RWPE2 (cell line): ENCODE measurements at regions not wholly inside any gene's neighbourhood (a gene's known extent, or its start where the extent isn't known, plus 50 kb on each side); places are given as distances from the start of the nearest gene placed in this dataset.
"Not testable (repeated sequence)": the region's sequence is repeated elsewhere in the genome, so short reads cannot be mapped to it uniquely, and the experiment has no call there.

ENCODE experiments used
- ATAC-seq: fragments of 200-7000 bp; cut with Tn5 transposase; 3 replicates; pipeline ENCODE4 v1.9.1; 2021; ENCODE audit warnings: low read depth
- DNase-seq: peaks from one replicate; pipeline ENCODE4 v3.0.0-alpha.2; 2020; ENCODE audit warnings: low spot score
- H3K27ac ChIP-seq: fragments of 450-650 bp; 2 replicates; pipeline ENCODE4 v1.5.1; 2017; ENCODE audit warnings: mild to moderate bottlenecking; ENCODE audit not compliant: poor library complexity, severe bottlenecking
- H3K27me3 ChIP-seq: fragments of 250-450 bp; sonication (Bioruptor Pico); 2 replicates; pipeline ENCODE4 v1.5.1; 2021; ENCODE audit warnings: mild to moderate bottlenecking, moderate library complexity; ENCODE audit not compliant: insufficient read depth, poor library complexity, severe bottlenecking
- H3K36me3 ChIP-seq: fragments of 250-450 bp; sonication (Bioruptor Pico); 2 replicates; pipeline ENCODE4 v1.5.1; 2020; ENCODE audit warnings: low read depth, mild to moderate bottlenecking, moderate library complexity
- H3K4me1 ChIP-seq: fragments of 250-450 bp; sonication (Bioruptor Pico); 2 replicates; pipeline ENCODE4 v1.5.1; 2021; ENCODE audit warnings: mild to moderate bottlenecking, moderate library complexity; ENCODE audit not compliant: insufficient read depth, poor library complexity, severe bottlenecking
- H3K4me3 ChIP-seq: fragments of 250-450 bp; sonication (Bioruptor Pico); 2 replicates; pipeline ENCODE4 v1.5.1; 2021; ENCODE audit warnings: mild to moderate bottlenecking, moderate library complexity; ENCODE audit not compliant: severe bottlenecking
- H3K9me3 ChIP-seq: fragments of 250-450 bp; sonication (Bioruptor Pico); 2 replicates; pipeline ENCODE4 v1.5.1; 2021; ENCODE audit warnings: mild to moderate bottlenecking, moderate library complexity; ENCODE audit not compliant: severe bottlenecking
- TF ChIP-seq, protein P1 (sequence below): fragments of 450-650 bp; IDR thresholded peaks from one replicate; pipeline ENCODE4 v1.5.1; 2017; ENCODE audit warnings: mild to moderate bottlenecking, moderate library complexity; ENCODE audit not compliant: poor library complexity, severe bottlenecking

DNA sequence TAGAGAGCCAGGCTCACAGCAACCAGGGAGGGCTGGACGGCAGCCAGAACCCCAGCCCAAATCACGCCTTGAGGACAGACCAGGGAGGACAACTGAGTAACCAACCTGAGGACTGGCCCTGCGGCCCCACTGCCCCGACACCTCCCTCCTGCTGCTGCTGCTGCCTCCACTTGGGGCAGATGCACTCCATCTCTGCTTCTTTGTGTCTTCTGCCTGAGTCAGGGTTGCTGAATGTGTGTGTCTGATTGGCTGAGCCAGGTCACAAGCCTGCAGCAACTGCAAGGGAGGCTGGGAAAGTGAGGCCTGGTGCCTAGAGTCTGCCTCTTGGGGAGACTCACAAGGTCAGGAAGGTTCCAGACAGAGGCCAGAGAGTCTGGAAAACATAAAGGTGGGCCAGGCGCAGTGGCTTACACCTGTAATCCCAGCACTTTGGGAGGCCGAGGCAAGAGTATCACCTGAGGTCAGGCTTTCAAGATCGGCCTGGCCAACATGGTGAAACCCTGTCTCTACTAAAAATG is 83.4 kb downstream of the ZFP36L2 start:
- TF ChIP-seq, protein P1, sequence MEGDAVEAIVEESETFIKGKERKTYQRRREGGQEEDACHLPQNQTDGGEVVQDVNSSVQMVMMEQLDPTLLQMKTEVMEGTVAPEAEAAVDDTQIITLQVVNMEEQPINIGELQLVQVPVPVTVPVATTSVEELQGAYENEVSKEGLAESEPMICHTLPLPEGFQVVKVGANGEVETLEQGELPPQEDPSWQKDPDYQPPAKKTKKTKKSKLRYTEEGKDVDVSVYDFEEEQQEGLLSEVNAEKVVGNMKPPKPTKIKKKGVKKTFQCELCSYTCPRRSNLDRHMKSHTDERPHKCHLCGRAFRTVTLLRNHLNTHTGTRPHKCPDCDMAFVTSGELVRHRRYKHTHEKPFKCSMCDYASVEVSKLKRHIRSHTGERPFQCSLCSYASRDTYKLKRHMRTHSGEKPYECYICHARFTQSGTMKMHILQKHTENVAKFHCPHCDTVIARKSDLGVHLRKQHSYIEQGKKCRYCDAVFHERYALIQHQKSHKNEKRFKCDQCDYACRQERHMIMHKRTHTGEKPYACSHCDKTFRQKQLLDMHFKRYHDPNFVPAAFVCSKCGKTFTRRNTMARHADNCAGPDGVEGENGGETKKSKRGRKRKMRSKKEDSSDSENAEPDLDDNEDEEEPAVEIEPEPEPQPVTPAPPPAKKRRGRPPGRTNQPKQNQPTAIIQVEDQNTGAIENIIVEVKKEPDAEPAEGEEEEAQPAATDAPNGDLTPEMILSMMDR = no peak
- Histone ChIP-seq H3K36me3 (no peaks in the 10 kb centered on the region), H3K4me1 (peaks cover 7% of the 10 kb centered on the region), H3K27ac (no peak overlapping the region), H3K9me3 (no peaks in the 10 kb centered on the region), H3K27me3 (no peaks in the 10 kb centered on the region), H3K4me3 (no peak overlapping the region)
- no peak for DNase-seq
- peak; percentile 51; the same call in 1 of the 3 replicates for ATAC-seq

DNA sequence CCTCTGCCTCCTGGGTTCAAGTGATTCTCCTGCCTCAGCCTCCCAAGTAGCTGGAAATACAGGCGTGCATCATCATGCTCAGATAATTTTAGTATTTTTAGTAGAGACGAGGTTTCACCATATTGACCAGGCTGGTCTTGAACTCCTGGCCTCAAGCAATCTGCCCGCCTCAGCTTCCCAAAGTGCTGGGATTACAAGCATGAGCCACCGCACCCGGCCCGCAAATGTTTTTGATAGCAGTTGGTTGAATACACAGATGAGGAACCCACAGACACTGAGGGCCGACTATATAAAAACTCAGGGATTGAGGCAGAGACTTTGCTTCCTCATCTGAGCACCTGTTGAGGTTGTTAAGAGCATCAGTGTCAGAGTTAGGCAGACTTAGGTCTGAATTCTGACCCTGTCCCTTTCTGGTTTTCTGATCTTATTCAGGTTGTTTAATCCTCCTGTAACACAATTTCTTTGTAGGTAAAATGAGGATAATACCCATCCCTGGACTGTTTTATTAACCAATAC is 84.7 kb downstream of the ZFP36L2 start:
- not testable (repeated sequence) for H3K27ac ChIP-seq, H3K9me3 ChIP-seq, H3K4me3 ChIP-seq, H3K27me3 ChIP-seq, ATAC-seq, H3K36me3 ChIP-seq
- peaks cover 11% of the 10 kb centered on the region for H3K4me1 ChIP-seq
- peak; percentile 21 for DNase-seq

DNA sequence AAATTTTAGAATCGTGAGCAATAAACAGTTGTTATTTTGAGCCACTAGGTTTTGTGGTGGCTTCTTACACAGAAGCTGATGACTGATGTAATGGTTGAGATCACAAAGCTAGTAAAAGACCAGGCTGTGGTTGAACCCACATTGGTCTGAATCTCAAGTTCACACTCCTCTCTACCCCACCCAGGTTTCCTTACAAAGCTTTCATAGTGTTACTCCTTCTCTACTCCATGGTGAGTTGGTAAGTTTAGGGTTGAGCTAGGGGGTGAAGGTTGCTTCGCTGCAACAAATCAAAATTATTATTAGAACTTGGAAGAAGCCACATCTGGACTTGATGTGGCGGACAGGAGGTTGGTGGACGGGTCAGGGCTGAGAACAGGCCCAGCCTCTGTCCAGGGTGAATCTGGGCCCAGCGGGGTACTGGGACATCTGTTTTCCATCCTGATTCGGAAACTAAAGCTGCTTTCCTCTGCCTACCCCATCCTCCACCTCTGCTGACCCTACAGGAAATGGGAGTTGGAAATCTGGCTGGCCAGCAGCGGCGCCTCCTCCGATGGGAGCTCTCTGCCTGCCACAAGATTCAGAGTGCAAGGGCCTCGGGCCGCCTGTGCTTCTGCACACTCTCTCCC is 86.3 kb downstream of the ZFP36L2 start:
- Histone ChIP-seq H3K4me1 (peaks cover 4% of the 10 kb centered on the region), H3K27me3 (no peaks in the 10 kb centered on the region), H3K36me3 (no peaks in the 10 kb centered on the region), H3K27ac (no peak overlapping the region), H3K9me3 (no peaks in the 10 kb centered on the region), H3K4me3 (no peak overlapping the region)
- TF ChIP-seq, protein P1 = no peak
- DNase-seq = peak; percentile 14
- no peak for ATAC-seq

DNA sequence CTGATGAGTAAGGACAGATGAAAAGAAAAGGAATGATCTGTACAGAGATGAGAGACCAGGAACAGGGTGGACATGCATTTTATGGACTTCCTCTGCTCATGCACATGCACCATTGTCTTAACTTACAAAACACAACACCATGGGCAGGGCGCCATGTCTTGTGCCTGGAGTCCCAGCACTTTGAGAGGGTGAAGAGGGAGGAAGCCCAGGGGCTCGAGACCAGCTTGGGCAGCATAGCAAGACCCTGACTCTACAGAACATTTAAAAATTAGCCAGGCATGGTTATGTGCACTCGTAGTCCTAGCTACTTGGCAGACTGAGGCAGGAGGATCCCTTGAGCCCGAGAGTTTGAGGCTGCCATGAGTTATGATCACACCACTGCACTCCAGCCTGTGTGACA is 86.9 kb downstream of the ZFP36L2 start:
- Histone ChIP-seq H3K4me3 (no peak overlapping the region), H3K4me1 (peaks cover 4% of the 10 kb centered on the region), H3K27ac (no peak overlapping the region), H3K9me3 (no peaks in the 10 kb centered on the region), H3K36me3 (no peaks in the 10 kb centered on the region), H3K27me3 (no peaks in the 10 kb centered on the region)
- DNase-seq (peak; percentile 24), ATAC-seq (no peak)
- TF ChIP-seq, protein P1 = no peak

DNA sequence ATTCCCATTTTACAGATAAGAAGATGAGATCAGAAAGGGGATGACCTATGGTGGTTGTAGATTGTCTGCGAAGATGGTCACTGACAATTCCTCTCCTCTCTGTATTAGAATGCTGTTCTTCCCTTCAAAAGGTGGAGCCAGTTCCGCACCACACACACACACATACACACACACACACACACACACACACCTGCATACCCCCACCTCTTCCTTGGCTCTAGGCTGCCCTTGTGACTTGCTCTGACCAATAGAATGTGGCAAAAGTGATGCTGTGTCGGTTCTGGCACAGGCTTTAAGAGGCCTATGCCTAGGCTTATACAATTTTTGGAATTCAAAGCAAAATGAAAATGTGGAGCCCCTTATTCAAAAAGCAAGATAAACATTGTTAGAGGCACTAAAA is 88.0 kb downstream of the ZFP36L2 start:
- Histone ChIP-seq H3K27ac (no peak overlapping the region), H3K27me3 (no peaks in the 10 kb centered on the region), H3K4me1 (peaks cover 4% of the 10 kb centered on the region), H3K36me3 (no peaks in the 10 kb centered on the region), H3K9me3 (no peaks in the 10 kb centered on the region), H3K4me3 (no peak overlapping the region)
- TF ChIP-seq, protein P1 = no peak
- no peak for ATAC-seq
- peak; percentile 2 for DNase-seq
